Astrocyte of the hippocampus (primary cell): ENCODE measurements at regions not wholly inside any gene's neighbourhood (a gene's known extent, or its start where the extent isn't known, plus 50 kb on each side); places are given as distances from the start of the nearest gene placed in this dataset.
"Not testable (repeated sequence)": the region's sequence is repeated elsewhere in the genome, so short reads cannot be mapped to it uniquely, and the experiment has no call there.

Experiments used
- DNase-seq: peaks from one replicate; pipeline ENCODE4 v3.0.0; 2011; ENCODE audit warnings: low read depth, low spot score

- DNase-seq: no peak
Observed at GRCh38 chrX:102784550-102784949, 64.0 kb downstream of the GPRASP3 start.

- no peak for DNase-seq
Observed at GRCh38 chrX:102787283-102787682, 66.7 kb downstream of the GPRASP3 start.

- DNase-seq: no peak
Observed at GRCh38 chrX:102808336-102808735, 87.8 kb downstream of the GPRASP3 start.

GRCh38 chrX:102818269-102818668, 97.7 kb downstream of the GPRASP3 start:
- not testable (repeated sequence) for DNase-seq

GRCh38 chrX:102832661-102833060, 104.4 kb upstream of the RAB40AL start:
- DNase-seq: peak; percentile 71

GRCh38 chrX:102833136-102833535, 103.9 kb upstream of the RAB40AL start:
- peak; percentile 38 for DNase-seq

- peak; percentile 53 for DNase-seq
Observed at GRCh38 chrX:102835504-102836146, 101.4 kb upstream of the RAB40AL start.

- peak; percentile 16 for DNase-seq
Observed at GRCh38 chrX:102837847-102838246, 99.2 kb upstream of the RAB40AL start.

- DNase-seq: peak; percentile 11
Observed at GRCh38 chrX:102840871-102841705, 96.0 kb upstream of the RAB40AL start.

GRCh38 chrX:102841706-102842003, 95.4 kb upstream of the RAB40AL start:
- no peak for DNase-seq

GRCh38 chrX:102845020-102845419, 92.1 kb upstream of the RAB40AL start:
- no peak for DNase-seq

GRCh38 chrX:102846544-102847236, 90.4 kb upstream of the RAB40AL start:
- DNase-seq: peak; percentile 44

- DNase-seq: no peak
Observed at GRCh38 chrX:102847362-102847761, 89.7 kb upstream of the RAB40AL start.

GRCh38 chrX:102849396-102849795, 87.7 kb upstream of the RAB40AL start:
- peak; percentile 48 for DNase-seq

GRCh38 chrX:102858826-102859549, 78.1 kb upstream of the RAB40AL start:
- DNase-seq: peak; percentile 13

- no peak for DNase-seq
Observed at GRCh38 chrX:102859550-102859871, 77.6 kb upstream of the RAB40AL start.

- DNase-seq: no peak
Observed at GRCh38 chrX:102860235-102860634, 76.8 kb upstream of the RAB40AL start.

- DNase-seq: peak; percentile 86
Observed at GRCh38 chrX:102863735-102864134, 73.3 kb upstream of the RAB40AL start.

GRCh38 chrX:102866981-102867656, 70.0 kb upstream of the RAB40AL start:
- no peak for DNase-seq

GRCh38 chrX:102883491-102883890, 53.6 kb upstream of the RAB40AL start:
- no peak for DNase-seq
